ENCODE measurements at regions not wholly inside any gene's neighbourhood (a gene's known extent, or its start where the extent isn't known, plus 50 kb on each side); places are given as distances from the start of the nearest gene placed in this dataset.
"Not testable (repeated sequence)": the region's sequence is repeated elsewhere in the genome, so short reads cannot be mapped to it uniquely, and the experiment has no call there.

- H3K27ac ChIP-seq (ENCODE audit: low read length in 2 of 2): no peak overlapping the region
- ChIA-PET CTCF (no interaction called here), POLR2A (no interaction called here)
- intact Hi-C loops (cut with micrococcal nuclease): no loop called here
- no peak for TF ChIP-seq EZH2 (IDR thresholded peaks at IDR 0.05; ENCODE audit: borderline replicate concordance, insufficient read depth, low read depth, low read length, poor library complexity, severe bottlenecking)
- TF ChIP-seq, protein P1, sequence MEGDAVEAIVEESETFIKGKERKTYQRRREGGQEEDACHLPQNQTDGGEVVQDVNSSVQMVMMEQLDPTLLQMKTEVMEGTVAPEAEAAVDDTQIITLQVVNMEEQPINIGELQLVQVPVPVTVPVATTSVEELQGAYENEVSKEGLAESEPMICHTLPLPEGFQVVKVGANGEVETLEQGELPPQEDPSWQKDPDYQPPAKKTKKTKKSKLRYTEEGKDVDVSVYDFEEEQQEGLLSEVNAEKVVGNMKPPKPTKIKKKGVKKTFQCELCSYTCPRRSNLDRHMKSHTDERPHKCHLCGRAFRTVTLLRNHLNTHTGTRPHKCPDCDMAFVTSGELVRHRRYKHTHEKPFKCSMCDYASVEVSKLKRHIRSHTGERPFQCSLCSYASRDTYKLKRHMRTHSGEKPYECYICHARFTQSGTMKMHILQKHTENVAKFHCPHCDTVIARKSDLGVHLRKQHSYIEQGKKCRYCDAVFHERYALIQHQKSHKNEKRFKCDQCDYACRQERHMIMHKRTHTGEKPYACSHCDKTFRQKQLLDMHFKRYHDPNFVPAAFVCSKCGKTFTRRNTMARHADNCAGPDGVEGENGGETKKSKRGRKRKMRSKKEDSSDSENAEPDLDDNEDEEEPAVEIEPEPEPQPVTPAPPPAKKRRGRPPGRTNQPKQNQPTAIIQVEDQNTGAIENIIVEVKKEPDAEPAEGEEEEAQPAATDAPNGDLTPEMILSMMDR (IDR thresholded peaks at IDR 0.05): no peak
- H3K27ac Mint-ChIP-seq: no peak overlapping the region
- DNase-seq (no peak), ATAC-seq (ENCODE audit: low read depth) (no peak)
- H3K4me1 ChIP-seq (ENCODE audit: control insufficient read depth in 2 of 2, insufficient read depth in 2 of 2, low read length in 2 of 2): no peaks in the 10 kb centered on the region
- H2AFZ ChIP-seq (ENCODE audit: insufficient read depth, low read depth, low read length, poor library complexity, severe bottlenecking): no peak overlapping the region
- H3K27me3 Mint-ChIP-seq: no peaks in the 10 kb centered on the region
- no peak overlapping the region for H3K9ac ChIP-seq (ENCODE audit: low read length)
- H4K20me1 ChIP-seq (ENCODE audit: control insufficient read depth, insufficient read depth, low read length, poor library complexity, severe bottlenecking): no peaks in the 10 kb centered on the region
- no peaks in the 10 kb centered on the region for H3K9me3 Mint-ChIP-seq (ENCODE audit: insufficient read depth)
- H3K4me1 Mint-ChIP-seq: no peaks in the 10 kb centered on the region
- H3K79me2 ChIP-seq (ENCODE audit: control insufficient read depth, insufficient read depth, low read length): no peaks in the 10 kb centered on the region
- peaks cover 0 to 4% (median 0%) of the 10 kb centered on the region in 3 donors for H3K9me3 ChIP-seq (ENCODE audit: control extremely low read depth in 1 of 3, control insufficient read depth in 2 of 3, insufficient read depth in 1 of 3, low read length in 2 of 3)
- no peak overlapping the region for H3K4me2 ChIP-seq (replicated peaks; ENCODE audit: low read depth, low read length, poor library complexity, severe bottlenecking)
- 81% methylated on average over 3 of the region's 4 CpGs for WGBS (ENCODE audit: insufficient coverage)
- H3K27me3 ChIP-seq (replicated peaks in 1 of 4; ENCODE audit: control extremely low read depth in 1 of 4, control insufficient read depth in 3 of 4, insufficient read depth in 4 of 4, low read length in 3 of 4): no peaks in the 10 kb centered on the region
- no peak overlapping the region for H3K4me3 Mint-ChIP-seq
- H3K4me3 ChIP-seq (ENCODE audit: control extremely low read depth in 1 of 5, extremely low read depth in 1 of 5, insufficient read depth in 1 of 5, low read depth in 2 of 5, low read length in 4 of 5): no peak overlapping the region
- no peaks in the 10 kb centered on the region for H3K36me3 ChIP-seq (replicated peaks in 1 of 2; ENCODE audit: control extremely low read depth in 1 of 2, control insufficient read depth in 1 of 2, extremely low read depth in 1 of 2, insufficient read depth in 2 of 2, low read length in 1 of 2)
These were observed 75.9 kb upstream of the CADPS start for GRCh38 chr3:62951037-62951613.

- H4K20me1 ChIP-seq (ENCODE audit: control insufficient read depth, insufficient read depth, low read length, poor library complexity, severe bottlenecking); H3K36me3 ChIP-seq (replicated peaks in 1 of 2; ENCODE audit: control extremely low read depth in 1 of 2, control insufficient read depth in 1 of 2, extremely low read depth in 1 of 2, insufficient read depth in 2 of 2, low read length in 1 of 2); intact Hi-C loops (cut with micrococcal nuclease); H3K79me2 ChIP-seq (ENCODE audit: control insufficient read depth, insufficient read depth, low read length); POLR2A ChIA-PET; H3K9me3 ChIP-seq (ENCODE audit: control extremely low read depth in 1 of 3, control insufficient read depth in 2 of 3, insufficient read depth in 1 of 3, low read length in 2 of 3); H3K4me1 Mint-ChIP-seq; H3K4me2 ChIP-seq (replicated peaks; ENCODE audit: low read depth, low read length, poor library complexity, severe bottlenecking); H3K4me3 Mint-ChIP-seq; H3K27ac Mint-ChIP-seq; CTCF ChIA-PET; H3K27ac ChIP-seq (ENCODE audit: low read length in 2 of 2); ATAC-seq (ENCODE audit: low read depth); H3K9me3 Mint-ChIP-seq (ENCODE audit: insufficient read depth); H3K4me1 ChIP-seq (ENCODE audit: control insufficient read depth in 2 of 2, insufficient read depth in 2 of 2, low read length in 2 of 2); H3K9ac ChIP-seq (ENCODE audit: low read length); H2AFZ ChIP-seq (ENCODE audit: insufficient read depth, low read depth, low read length, poor library complexity, severe bottlenecking); H3K4me3 ChIP-seq (ENCODE audit: control extremely low read depth in 1 of 5, extremely low read depth in 1 of 5, insufficient read depth in 1 of 5, low read depth in 2 of 5, low read length in 4 of 5); DNase-seq; H3K27me3 ChIP-seq (replicated peaks in 1 of 4; ENCODE audit: control extremely low read depth in 1 of 4, control insufficient read depth in 3 of 4, insufficient read depth in 4 of 4, low read length in 3 of 4); H3K27me3 Mint-ChIP-seq: not testable (repeated sequence)
These were observed 76.7 kb upstream of the CADPS start for GRCh38 chr3:62951880-62952279.
